HepG2 (cell line): ENCODE measurements at regions not wholly inside any gene's neighbourhood (a gene's known extent, or its start where the extent isn't known, plus 50 kb on each side); places are given as distances from the start of the nearest gene placed in this dataset.

Experiments used
- ATAC-seq: fragments of 200-7000 bp; cut with Tn5 transposase; 3 replicates; pipeline ENCODE4 v1.9.1; 2020; ENCODE audit warnings: mild to moderate bottlenecking, moderate library complexity
- BruUV-seq: library from RNA; stranded (reverse); fragments of 400-500 nt; replicated peaks from 2 replicates; lab custom pipeline; 2021; lab: Mats Ljungman, UMichigan
- CTCF ChIA-PET: fragments of 300-600 bp; formaldehyde crosslinking; extraction: SDS; loops from one replicate; lab custom pipeline; 2021; ENCODE audit warnings: low total read pairs, inconsistent platforms, low intra/inter-chr PET ratio; lab: Yijun Ruan, JAX
- POLR2A ChIA-PET: fragments of 350-600 bp; sonication (Branson Sonifier 250); formaldehyde crosslinking; loops from one replicate; lab custom pipeline; 2020; ENCODE audit warnings: antibody characterized with exemption, inconsistent platforms; lab: Yijun Ruan, JAX
- DNase-seq: peaks from one replicate; pipeline ENCODE4 v3.0.0-alpha.2; 2015; ENCODE audit warnings: low spot score
- FAIRE-seq: peaks from 3 replicates; lab custom pipeline; 2011; peaks lifted over from hg19 to GRCh38; lab: Jason Lieb, UNC
- H2AFZ ChIP-seq: one replicate; pipeline ENCODE4 v1.6.1; 2011; ENCODE audit warnings: low read length, inconsistent platforms
- H3K27ac ChIP-seq: fragments of 300-600 bp; 3 replicates; pipeline ENCODE4 v1.8.0; 2011; ENCODE audit warnings: mixed run types, mild to moderate bottlenecking, mixed read lengths, low read length, inconsistent platforms; ENCODE audit not compliant: insufficient read depth; ENCODE audit errors: extremely low read length
- H3K27me3 ChIP-seq, 2 experiments: fragments of 200-600 bp in 1 of 2; 2 replicates in 1 of 2; 3 replicates in 1 of 2; pipeline versions ENCODE4 v1.6.0 to v1.8.0; 2011; ENCODE audit warnings: low read length in 2 of 2, mild to moderate bottlenecking in 2 of 2, moderate library complexity in 2 of 2, inconsistent platforms in 1 of 2; ENCODE audit not compliant: insufficient read depth in 2 of 2, control insufficient read depth in 1 of 2
- H3K36me3 ChIP-seq, 2 experiments: fragments of 200-600 bp in 1 of 2; replicated peaks in 1 of 2; 2 replicates in 1 of 2; 3 replicates in 1 of 2; pipeline versions ENCODE4 v1.5.1 to v1.8.0; 2011; ENCODE audit warnings: low read length in 2 of 2, inconsistent platforms in 1 of 2; ENCODE audit not compliant: insufficient read depth in 2 of 2, control insufficient read depth in 1 of 2
- H3K4me1 ChIP-seq: 2 replicates; pipeline ENCODE4 v1.5.1; 2012; ENCODE audit warnings: low read length, inconsistent platforms; ENCODE audit not compliant: insufficient read depth
- H3K4me2 ChIP-seq: 2 replicates; pipeline ENCODE4 v1.6.0; 2011; ENCODE audit warnings: low read depth, low read length, inconsistent platforms
- H3K4me3 ChIP-seq, 3 experiments: fragments of 200-600 bp in 1 of 3; sonication (generic), shearing (Covaris generic) in 1 of 3; replicated peaks in 1 of 3; 2 replicates each; pipeline ENCODE4 v1.5.1; 2011 to 2016; ENCODE audit warnings: low read length in 3 of 3, inconsistent platforms in 2 of 3, low read depth in 2 of 3, mild to moderate bottlenecking in 2 of 3, control low read depth in 1 of 3, mixed read lengths in 1 of 3; ENCODE audit not compliant: insufficient read depth in 1 of 3
- H3K79me2 ChIP-seq: one replicate; pipeline ENCODE4 v1.6.1; 2011; ENCODE audit warnings: low read length, inconsistent platforms; ENCODE audit not compliant: insufficient read depth
- H3K9ac ChIP-seq: 2 replicates; pipeline ENCODE4 v1.6.0; 2011; ENCODE audit warnings: mild to moderate bottlenecking, low read depth, low read length, inconsistent platforms; ENCODE audit not compliant: insufficient read depth
- H3K9me3 ChIP-seq: 2 replicates; pipeline ENCODE4 v1.5.1; 2012; ENCODE audit warnings: mild to moderate bottlenecking, low read length
- H4K20me1 ChIP-seq: 2 replicates; pipeline ENCODE4 v1.6.0; 2011; ENCODE audit warnings: inconsistent platforms, mild to moderate bottlenecking, low read length, moderate library complexity; ENCODE audit not compliant: insufficient read depth
- GMEB2 ChIP-seq: IDR thresholded peaks from 2 replicates; pipeline ENCODE4 v1.6.1; 2016; ENCODE audit warnings: missing biosample characterization, missing genetic modification reagents, low read depth
- HOMEZ ChIP-seq: IDR thresholded peaks from 2 replicates; pipeline ENCODE4 v1.6.1; 2016; ENCODE audit warnings: low read depth
- POLR2A ChIP-seq, 2 experiments: IDR thresholded peaks; 2 replicates each; pipeline ENCODE4 v1.6.1; 2011; ENCODE audit warnings: low read depth in 2 of 2, low read length in 2 of 2, mild to moderate bottlenecking in 1 of 2, moderate library complexity in 1 of 2; ENCODE audit not compliant: insufficient read depth in 1 of 2
- ZNF747 ChIP-seq: sonication (generic); formaldehyde crosslinking; IDR thresholded peaks from 2 replicates; pipeline ENCODE4 v1.8.1; 2023; ENCODE audit warnings: missing genetic modification reagents, mild to moderate bottlenecking, borderline replicate concordance
- WGBS: methylation state at CpG from one replicate; pipeline ENCODE4 v1.1.6; 2017; ENCODE audit warnings: low lambda C conversion rate; 5-methylcytosine and 5-hydroxymethylcytosine counted together
- in situ Hi-C: cut with HindIII; loops from 2 replicates; pipeline ENCODE4 v1.10.0; 2017; ENCODE audit warnings: low pct_unique_long_range_greater_than_20kb; ENCODE audit not compliant: extremely low pct_ligation_motif_present
- intact Hi-C: fragments of 100-400 bp; cut with micrococcal nuclease; formaldehyde crosslinking; loops from one replicate; pipeline ENCODE4 v1.10.0; 2022; ENCODE audit not compliant: unreplicated experiment

GRCh38 chr4:135824759-135825296 is 1623.2 kb upstream of the PABPC4L start (continued):
- TF ChIP-seq GMEB2 (CRISPR knock-in tag): no peak
- TF ChIP-seq ZNF747 (CRISPR knock-in tag): no peak
- TF ChIP-seq POLR2A (IDR thresholded peaks at IDR 0.05; ENCODE audit: insufficient read depth in 1 of 2, low read depth in 2 of 2, low read length in 2 of 2): no peak

- CTCF ChIA-PET: no interaction called here
- Histone ChIP-seq H3K36me3 (no peaks in the 10 kb centered on the region), H4K20me1 (no peaks in the 10 kb centered on the region), H3K4me2 (no peak overlapping the region), H2AFZ (no peak overlapping the region), H3K27me3 (no peaks in the 10 kb centered on the region)
- intact Hi-C loops: no loop called here
- TF ChIP-seq HOMEZ (CRISPR knock-in tag): no peak
- TF ChIP-seq, all 625 proteins: peak for 0
- FAIRE-seq: no peak
- Histone ChIP-seq H3K27ac (no peak overlapping the region), H3K4me1 (no peaks in the 10 kb centered on the region), H3K4me3 (no peak overlapping the region), H3K79me2 (no peaks in the 10 kb centered on the region), H3K9me3 (no peaks in the 10 kb centered on the region), H3K9ac (no peak overlapping the region)
- 0% methylated on average over 3 of the region's 3 CpGs for WGBS
- DNase-seq: no peak
- BruUV-seq: no TSS peak
- in situ Hi-C loops: no loop called here
- POLR2A ChIA-PET: no interaction called here
- no peak for ATAC-seq
These were observed 1603.2 kb upstream of the PABPC4L start for GRCh38 chr4:135804785-135805184.
